ENCODE measurements at regions not wholly inside any gene's neighbourhood (a gene's known extent, or its start where the extent isn't known, plus 50 kb on each side); places are given as distances from the start of the nearest gene placed in this dataset.

- TF ChIP-seq PAXIP1 (CRISPR knock-in tag; conservative IDR thresholded peaks at IDR 0.05) = peak; percentile 87
- peak; percentile 70; the same call in 1 of the 2 replicates for TF ChIP-seq ZNF782 (CRISPR knock-in tag; IDR thresholded peaks at IDR 0.05; ENCODE audit: borderline replicate concordance)
- TF ChIP-seq FOXJ3 (CRISPR knock-in tag; IDR thresholded peaks at IDR 0.05; ENCODE audit: borderline replicate concordance) = peak; percentile 68
- TF ChIP-seq RBFOX2 (IDR thresholded peaks at IDR 0.05; ENCODE audit: low read depth, low read length) = no peak
- peak; percentile 99 for TF ChIP-seq ZNF17 (CRISPR knock-in tag; IDR thresholded peaks at IDR 0.05)
- peak; percentile 45; the same call in 1 of the 2 replicates for TF ChIP-seq MXD3 (CRISPR knock-in tag; IDR thresholded peaks at IDR 0.05)
- 0 out of 2 replicates have a peak, but pooled peaks have one; percentile 49 for TF ChIP-seq SATB2 (CRISPR knock-in tag; IDR thresholded peaks at IDR 0.05)
- TF ChIP-seq ZNF10 (CRISPR knock-in tag; IDR thresholded peaks at IDR 0.05; ENCODE audit: borderline replicate concordance, low read depth) = no peak
- no peak for TF ChIP-seq ZBTB42 (CRISPR knock-in tag; IDR thresholded peaks at IDR 0.05)
- peak; percentile 74 for TF ChIP-seq ZFY (CRISPR knock-in tag; IDR thresholded peaks at IDR 0.05)
- TF ChIP-seq LBX2 (CRISPR knock-in tag; IDR thresholded peaks at IDR 0.05; ENCODE audit: borderline replicate concordance) = peak; percentile 80; the same call in 1 of the 2 replicates
- peak; percentile 86 for TF ChIP-seq NCOA2 (CRISPR knock-in tag; IDR thresholded peaks at IDR 0.05)
- TF ChIP-seq ZSCAN25 (CRISPR knock-in tag; IDR thresholded peaks at IDR 0.05) = no peak; the same call in 1 of the 2 replicates
- no peak for TF ChIP-seq MED13 (CRISPR knock-in tag; IDR thresholded peaks at IDR 0.05)
- no peak for TF ChIP-seq CEBPZ (IDR thresholded peaks at IDR 0.05; ENCODE audit: low read length)
- TF ChIP-seq ZMAT5 (CRISPR knock-in tag; IDR thresholded peaks at IDR 0.05; ENCODE audit: borderline replicate concordance, low read depth) = no peak
- peak; percentile 46; the same call in 1 of the 2 replicates for TF ChIP-seq ARNT2 (CRISPR knock-in tag; IDR thresholded peaks at IDR 0.05; ENCODE audit: low read depth)
- TF ChIP-seq MED1 (CRISPR knock-in tag; IDR thresholded peaks at IDR 0.05) = peak; percentile 99
- TF ChIP-seq ATF4 (CRISPR knock-in tag; IDR thresholded peaks at IDR 0.05) = 0 out of 4 replicates have a peak, but pooled peaks of 1 of the 2 experiments have one; percentile 26
These were observed 149.6 kb downstream of the IRS1 start (continued) for GRCh38 chr2:226649871-226650660.
